H1 (cell line): ENCODE measurements at regions not wholly inside any gene's neighbourhood (a gene's known extent, or its start where the extent isn't known, plus 50 kb on each side); places are given as distances from the start of the nearest gene placed in this dataset.

ENCODE experiments used
- CTCF ChIA-PET: fragments of 300-600 bp; sonication (Branson Sonifier 250); formaldehyde crosslinking; loops from one replicate; lab custom pipeline; 2021; ENCODE audit not compliant: partially characterized antibody; lab: Charles Lee
- POLR2A ChIA-PET: fragments of 300-600 bp; sonication (Branson Sonifier 250); formaldehyde crosslinking; loops from one replicate; lab custom pipeline; 2021; ENCODE audit warnings: inconsistent platforms; ENCODE audit not compliant: partially characterized antibody; lab: Charles Lee
- DNase-seq, 2 experiments: peaks; one replicate each; pipeline versions ENCODE4 v3.0.0 to v3.0.0-alpha.2; 2010 to 2022; ENCODE audit warnings: low spot score in 2 of 2, low read depth in 1 of 2, mixed read lengths in 1 of 2
- FAIRE-seq: peaks from 2 replicates; lab custom pipeline; 2011; peaks lifted over from hg19 to GRCh38; lab: Jason Lieb, UNC
- H2AFZ ChIP-seq: 2 replicates; pipeline ENCODE4 v1.8.1; 2012; ENCODE audit warnings: low read length, inconsistent platforms
- H2AK5ac ChIP-seq: 2 replicates; pipeline ENCODE4 v1.6.1; 2013; ENCODE audit warnings: low read depth, low read length
- H2BK120ac ChIP-seq: replicated peaks from 2 replicates; pipeline ENCODE3; 2013; ENCODE audit warnings: low read depth, low read length, inconsistent platforms
- H2BK12ac ChIP-seq: 2 replicates; pipeline ENCODE4 v1.6.1; 2013; ENCODE audit warnings: low read depth, low read length
- H2BK15ac ChIP-seq: 2 replicates; pipeline ENCODE4 v1.6.1; 2013; ENCODE audit warnings: low read length
- H2BK20ac ChIP-seq: 2 replicates; pipeline ENCODE4 v1.6.1; 2013; ENCODE audit warnings: low read length
- H2BK5ac ChIP-seq: 2 replicates; pipeline ENCODE4 v1.6.1; 2013; ENCODE audit warnings: low read depth, low read length
- H3K14ac ChIP-seq: 2 replicates; pipeline ENCODE4 v1.6.1; 2013; ENCODE audit warnings: inconsistent platforms; ENCODE audit not compliant: insufficient read length
- H3K18ac ChIP-seq: 2 replicates; pipeline ENCODE4 v1.6.1; 2013; ENCODE audit warnings: low read length; ENCODE audit errors: extremely low read depth
- H3K23ac ChIP-seq: 2 replicates; pipeline ENCODE4 v1.6.1; 2013; ENCODE audit warnings: inconsistent platforms; ENCODE audit not compliant: insufficient read length
- H3K23me2 ChIP-seq: 2 replicates; pipeline ENCODE4 v1.6.1; 2013; ENCODE audit warnings: low read depth, low read length
- H3K27ac ChIP-seq: 2 replicates; pipeline ENCODE4 v1.6.1; 2011; ENCODE audit warnings: low read depth, low read length, inconsistent platforms
- H3K27me3 ChIP-seq, 4 experiments: replicated peaks in 1 of 4; 1 replicate in 1 of 4; 2 replicates in 3 of 4; pipeline versions ENCODE4 v1.6.1 to v1.8.1; 2011 to 2013; ENCODE audit warnings: low read length in 3 of 4, mild to moderate bottlenecking in 3 of 4, inconsistent platforms in 2 of 4, mixed read lengths in 2 of 4, moderate library complexity in 1 of 4; ENCODE audit not compliant: control insufficient read depth in 3 of 4, insufficient read depth in 3 of 4; ENCODE audit errors: extremely low read depth in 1 of 4
- H3K36me3 ChIP-seq, 4 experiments: 2 replicates each; pipeline versions ENCODE4 v1.6.1 to v1.8.1; 2011 to 2013; ENCODE audit warnings: mild to moderate bottlenecking in 4 of 4, low read length in 3 of 4, moderate library complexity in 2 of 4, control low read depth in 1 of 4, inconsistent platforms in 1 of 4; ENCODE audit not compliant: insufficient read depth in 4 of 4, control insufficient read depth in 2 of 4
- H3K4ac ChIP-seq: replicated peaks from 2 replicates; pipeline ENCODE3; 2013; ENCODE audit warnings: low read length, low read depth, mixed read lengths, inconsistent platforms; ENCODE audit not compliant: insufficient read length
- H3K4me1 ChIP-seq, 4 experiments: replicated peaks in 1 of 4; 1 replicate in 1 of 4; 2 replicates in 3 of 4; pipeline versions ENCODE4 v1.6.1 to v1.8.1; 2011 to 2013; ENCODE audit warnings: low read length in 3 of 4, inconsistent platforms in 2 of 4, mixed read lengths in 1 of 4; ENCODE audit not compliant: insufficient read depth in 4 of 4, control insufficient read depth in 3 of 4
- H3K4me2 ChIP-seq, 2 experiments: 2 replicates each; pipeline versions ENCODE4 v1.6.1 to v1.8.1; 2011 to 2013; ENCODE audit warnings: low read depth in 2 of 2, low read length in 2 of 2, control low read depth in 1 of 2, inconsistent platforms in 1 of 2, mild to moderate bottlenecking in 1 of 2; ENCODE audit not compliant: insufficient read depth in 1 of 2
- H3K4me3 ChIP-seq, 4 experiments: fragments of 200-600, 300-600 bp in 1 of 4; sonication (generic), shearing (Covaris generic), sonication (Bioruptor Twin) in 1 of 4; 2 replicates each; pipeline versions ENCODE4 v1.5.1 to v1.8.1; 2011 to 2016; ENCODE audit warnings: low read length in 4 of 4, low read depth in 3 of 4, control low read depth in 2 of 4, inconsistent platforms in 2 of 4, mild to moderate bottlenecking in 2 of 4, mixed read lengths in 1 of 4, moderate library complexity in 1 of 4; ENCODE audit not compliant: insufficient read depth in 2 of 4; ENCODE audit errors: extremely low read depth in 1 of 4
- H3K56ac ChIP-seq: replicated peaks from 2 replicates; pipeline ENCODE3; 2013; ENCODE audit warnings: low read depth, mild to moderate bottlenecking, mixed read lengths, low read length, inconsistent platforms; ENCODE audit not compliant: insufficient read length
- H3K79me1 ChIP-seq: 2 replicates; pipeline ENCODE4 v1.6.1; 2013; ENCODE audit warnings: low read depth, low read length, control low read depth
- H3K79me2 ChIP-seq, 2 experiments: 2 replicates each; pipeline versions ENCODE4 v1.6.1 to v1.8.1; 2012 to 2013; ENCODE audit warnings: low read length in 2 of 2, mild to moderate bottlenecking in 2 of 2, inconsistent platforms in 1 of 2; ENCODE audit not compliant: insufficient read depth in 2 of 2, control insufficient read depth in 1 of 2
- H3K9ac ChIP-seq, 4 experiments: replicated peaks in 1 of 4; 1 replicate in 1 of 4; 2 replicates in 3 of 4; pipeline versions ENCODE4 v1.6.1 to v1.8.1; 2011 to 2013; ENCODE audit warnings: low read depth in 3 of 4, low read length in 3 of 4, control low read depth in 2 of 4, mild to moderate bottlenecking in 2 of 4, moderate library complexity in 2 of 4, inconsistent platforms in 1 of 4; ENCODE audit errors: extremely low read depth in 1 of 4
- H3K9me3 ChIP-seq, 2 experiments: 2 replicates each; pipeline versions ENCODE4 v1.6.1 to v1.8.1; 2012 to 2013; ENCODE audit warnings: mild to moderate bottlenecking in 2 of 2, moderate library complexity in 2 of 2, control low read depth in 1 of 2, inconsistent platforms in 1 of 2, low read depth in 1 of 2, low read length in 1 of 2, mixed read lengths in 1 of 2; ENCODE audit not compliant: insufficient read depth in 2 of 2
- H4K20me1 ChIP-seq, 2 experiments: replicated peaks in 1 of 2; 2 replicates each; pipeline versions ENCODE3 to v1.8.1; 2011 to 2013; ENCODE audit warnings: inconsistent platforms in 2 of 2, low read length in 2 of 2, mild to moderate bottlenecking in 1 of 2; ENCODE audit not compliant: insufficient read depth in 2 of 2, control insufficient read depth in 1 of 2
- H4K5ac ChIP-seq: 2 replicates; pipeline ENCODE4 v1.6.1; 2013; ENCODE audit warnings: low read length, low read depth, mixed read lengths, inconsistent platforms; ENCODE audit not compliant: insufficient read length
- H4K8ac ChIP-seq: 2 replicates; pipeline ENCODE4 v1.8.0; 2013; ENCODE audit warnings: mild to moderate bottlenecking, moderate library complexity, low read length, inconsistent platforms; ENCODE audit not compliant: insufficient read depth; ENCODE audit errors: extremely low read depth
- H4K91ac ChIP-seq: replicated peaks from 2 replicates; pipeline ENCODE3; 2013; ENCODE audit warnings: low read length, mixed read lengths, inconsistent platforms; ENCODE audit not compliant: insufficient read length
- CEBPB ChIP-seq: IDR thresholded peaks from 2 replicates; pipeline ENCODE4 v1.6.1; 2012; ENCODE audit warnings: low read depth, low read length
- CHD2 ChIP-seq: IDR thresholded peaks from 2 replicates; pipeline ENCODE4 v1.6.1; 2012; ENCODE audit warnings: low read length, improper control_type of control experiment
- EP300 ChIP-seq, 2 experiments: IDR thresholded peaks; 1 replicate in 1 of 2; 2 replicates in 1 of 2; pipeline ENCODE4 v1.6.1; 2011 to 2012; ENCODE audit warnings: low read depth in 2 of 2, low read length in 2 of 2, mild to moderate bottlenecking in 2 of 2, borderline replicate concordance in 1 of 2, inconsistent platforms in 1 of 2, moderate library complexity in 1 of 2
- KDM4A ChIP-seq: IDR thresholded peaks from one replicate; pipeline ENCODE4 v1.7.1; 2012; ENCODE audit warnings: low read depth, mild to moderate bottlenecking, moderate library complexity, low read length, inconsistent platforms; ENCODE audit not compliant: severe bottlenecking
- NANOG ChIP-seq: IDR thresholded peaks from 2 replicates; pipeline ENCODE4 v1.6.1; 2011; ENCODE audit warnings: low read length, low read depth, mild to moderate bottlenecking, inconsistent platforms; ENCODE audit not compliant: insufficient read depth, poor library complexity, severe bottlenecking
- NRF1 ChIP-seq: IDR thresholded peaks from 2 replicates; pipeline ENCODE4 v1.6.1; 2011; ENCODE audit warnings: mild to moderate bottlenecking, low read depth, low read length, improper control_type of control experiment
- POLR2AphosphoS5 ChIP-seq: IDR thresholded peaks from 2 replicates; pipeline ENCODE4 v1.6.1; 2011; ENCODE audit warnings: low read depth, low read length
- POU5F1 ChIP-seq: IDR thresholded peaks from 2 replicates; pipeline ENCODE4 v1.6.1; 2011; ENCODE audit warnings: low read depth, mild to moderate bottlenecking, low read length, moderate library complexity
- SP1 ChIP-seq: IDR thresholded peaks from 2 replicates; pipeline ENCODE4 v1.6.1; 2011; ENCODE audit warnings: low read depth, low read length
- TF ChIP-seq, protein P1 (sequence below), 3 experiments: IDR thresholded peaks; 1 replicate in 2 of 3; 2 replicates in 1 of 3; pipeline versions ENCODE4 v1.5.1 to v1.6.1; 2011; ENCODE audit warnings: low read length in 3 of 3, mild to moderate bottlenecking in 3 of 3, inconsistent platforms in 2 of 3, low read depth in 1 of 3, moderate library complexity in 1 of 3; ENCODE audit not compliant: insufficient read depth in 1 of 3; ENCODE audit errors: control extremely low read depth in 1 of 3

GRCh38 chr7:113202284-113202683, 83.9 kb upstream of the SMIM30 start:
- no peak overlapping the region for H3K23ac ChIP-seq
- no peak overlapping the region for H2AFZ ChIP-seq
- no peak overlapping the region for H3K14ac ChIP-seq
- H4K91ac ChIP-seq, result no peak overlapping the region
- H2BK120ac ChIP-seq, result no peak overlapping the region
- H3K27ac ChIP-seq, result no peak overlapping the region
- no peak overlapping the region for H3K9ac ChIP-seq
- TF ChIP-seq NANOG, result no peak
- no peak for TF ChIP-seq EP300 (IDR thresholded peaks at IDR 0.05; ENCODE audit: borderline replicate concordance in 1 of 2, low read depth in 2 of 2, low read length in 2 of 2)
- no peak for TF ChIP-seq CEBPB
- TF ChIP-seq CHD2, result no peak
- TF ChIP-seq, protein P1, sequence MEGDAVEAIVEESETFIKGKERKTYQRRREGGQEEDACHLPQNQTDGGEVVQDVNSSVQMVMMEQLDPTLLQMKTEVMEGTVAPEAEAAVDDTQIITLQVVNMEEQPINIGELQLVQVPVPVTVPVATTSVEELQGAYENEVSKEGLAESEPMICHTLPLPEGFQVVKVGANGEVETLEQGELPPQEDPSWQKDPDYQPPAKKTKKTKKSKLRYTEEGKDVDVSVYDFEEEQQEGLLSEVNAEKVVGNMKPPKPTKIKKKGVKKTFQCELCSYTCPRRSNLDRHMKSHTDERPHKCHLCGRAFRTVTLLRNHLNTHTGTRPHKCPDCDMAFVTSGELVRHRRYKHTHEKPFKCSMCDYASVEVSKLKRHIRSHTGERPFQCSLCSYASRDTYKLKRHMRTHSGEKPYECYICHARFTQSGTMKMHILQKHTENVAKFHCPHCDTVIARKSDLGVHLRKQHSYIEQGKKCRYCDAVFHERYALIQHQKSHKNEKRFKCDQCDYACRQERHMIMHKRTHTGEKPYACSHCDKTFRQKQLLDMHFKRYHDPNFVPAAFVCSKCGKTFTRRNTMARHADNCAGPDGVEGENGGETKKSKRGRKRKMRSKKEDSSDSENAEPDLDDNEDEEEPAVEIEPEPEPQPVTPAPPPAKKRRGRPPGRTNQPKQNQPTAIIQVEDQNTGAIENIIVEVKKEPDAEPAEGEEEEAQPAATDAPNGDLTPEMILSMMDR (IDR thresholded peaks at IDR 0.05; ENCODE audit: control extremely low read depth in 1 of 3, insufficient read depth in 1 of 3, low read depth in 1 of 3, low read length in 3 of 3), result no peak
- TF ChIP-seq POLR2AphosphoS5, result no peak
- TF ChIP-seq NRF1, result no peak
- no peak for TF ChIP-seq SP1
- no peak for TF ChIP-seq POU5F1
- no peak for TF ChIP-seq KDM4A
- no peak overlapping the region for H3K4me3 ChIP-seq
- no peaks in the 10 kb centered on the region; a peak in 1 of 4 replicates for H3K9me3 ChIP-seq
- H3K18ac ChIP-seq, result no peak overlapping the region
- POLR2A ChIA-PET, result no interaction called here
- H3K79me2 ChIP-seq, result no peaks in the 10 kb centered on the region
- H3K4me1 ChIP-seq, result no peaks in the 10 kb centered on the region
- CTCF ChIA-PET, result no interaction called here
- DNase-seq, result no peak
- no peak overlapping the region for H3K4me2 ChIP-seq
- no peaks in the 10 kb centered on the region for H3K79me1 ChIP-seq
- H3K23me2 ChIP-seq, result no peaks in the 10 kb centered on the region
- H3K56ac ChIP-seq, result no peak overlapping the region
- FAIRE-seq, result no peak
- no peaks in the 10 kb centered on the region for H3K36me3 ChIP-seq
- H2BK12ac ChIP-seq, result no peak overlapping the region
- H2BK5ac ChIP-seq, result no peak overlapping the region
- H2AK5ac ChIP-seq, result no peak overlapping the region
- no peak overlapping the region for H2BK20ac ChIP-seq
- no peak overlapping the region for H4K8ac ChIP-seq
- no peak overlapping the region for H3K4ac ChIP-seq
- H2BK15ac ChIP-seq, result no peak overlapping the region
- H3K27me3 ChIP-seq, result no peaks in the 10 kb centered on the region
- no peaks in the 10 kb centered on the region for H4K20me1 ChIP-seq
- H4K5ac ChIP-seq, result no peak overlapping the region
